DMS 273 (cell line): ENCODE measurements at regions not wholly inside any gene's neighbourhood (a gene's known extent, or its start where the extent isn't known, plus 50 kb on each side); places are given as distances from the start of the nearest gene placed in this dataset.
"Not testable (repeated sequence)": the region's sequence is repeated elsewhere in the genome, so short reads cannot be mapped to it uniquely, and the experiment has no call there.

Experiments used
- DNase-seq: peaks from one replicate; lab custom pipeline; 2025; ENCODE audit not compliant: unreplicated experiment; lab: John Stamatoyannopoulos, UW

DNA sequence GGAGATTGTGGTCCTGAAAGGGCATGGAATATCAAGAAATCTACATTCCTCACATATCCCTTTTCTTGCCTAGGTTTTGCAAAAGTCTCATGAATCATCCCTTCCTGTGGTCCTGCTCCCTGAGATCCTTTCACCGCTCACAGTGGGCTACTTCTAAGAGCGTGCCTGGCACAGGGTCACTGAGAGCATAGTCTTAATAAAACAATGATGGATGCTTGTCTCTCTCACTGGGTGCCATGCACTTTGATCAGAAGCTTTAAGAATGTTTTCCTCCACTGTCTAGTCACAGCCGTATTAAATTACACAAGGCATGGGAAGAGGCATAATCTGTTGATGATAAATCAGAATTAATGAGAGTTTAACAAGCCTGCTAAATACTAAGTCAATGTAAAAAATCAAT, 269.7 kb upstream of the ATP10A start:
- DNase-seq: no peak

DNA sequence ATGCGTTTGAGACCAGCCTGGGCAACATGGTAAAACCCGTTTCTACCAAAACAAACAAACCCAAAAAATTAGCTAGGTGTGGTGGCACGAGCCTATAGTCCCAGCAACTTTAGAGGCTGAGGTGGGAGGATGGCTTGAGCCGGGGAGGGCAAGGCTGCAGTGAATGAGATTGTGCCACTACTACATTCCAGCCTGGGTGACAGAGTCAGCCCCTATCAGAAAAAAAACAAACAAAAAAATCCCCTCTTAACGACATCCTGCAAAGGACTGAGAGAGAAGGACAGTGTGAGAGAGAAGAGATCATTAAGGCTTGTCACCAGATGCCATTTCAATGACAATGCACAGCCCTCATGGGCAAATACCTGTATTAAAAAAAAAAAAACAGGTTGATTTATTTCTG, 266.7 kb upstream of the ATP10A start:
- no peak for DNase-seq

DNA sequence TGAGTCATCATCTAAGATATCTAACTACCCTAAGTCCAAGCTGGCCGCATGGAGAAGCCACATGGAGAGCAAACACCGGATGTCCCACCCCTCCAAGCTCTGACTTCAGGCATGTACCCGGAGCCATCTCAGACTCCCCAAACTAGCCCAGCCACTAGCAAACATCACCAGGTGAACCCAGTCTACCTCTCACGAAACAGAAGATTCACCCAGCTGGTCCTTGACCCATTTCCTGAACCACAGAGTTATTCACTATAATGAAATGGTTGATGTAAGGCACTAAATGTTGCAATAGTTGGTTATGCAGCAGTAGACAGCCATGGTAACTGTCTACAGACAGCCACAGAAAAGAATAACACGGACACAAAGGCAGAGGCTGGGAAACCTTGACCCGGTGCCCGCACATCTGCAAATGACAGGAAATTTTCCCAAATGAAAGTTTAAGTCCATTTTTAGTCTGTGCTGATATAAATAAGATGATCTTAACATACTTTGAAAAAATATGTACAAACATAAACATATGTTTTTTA, 265.5 kb upstream of the ATP10A start:
- no peak for DNase-seq

DNA sequence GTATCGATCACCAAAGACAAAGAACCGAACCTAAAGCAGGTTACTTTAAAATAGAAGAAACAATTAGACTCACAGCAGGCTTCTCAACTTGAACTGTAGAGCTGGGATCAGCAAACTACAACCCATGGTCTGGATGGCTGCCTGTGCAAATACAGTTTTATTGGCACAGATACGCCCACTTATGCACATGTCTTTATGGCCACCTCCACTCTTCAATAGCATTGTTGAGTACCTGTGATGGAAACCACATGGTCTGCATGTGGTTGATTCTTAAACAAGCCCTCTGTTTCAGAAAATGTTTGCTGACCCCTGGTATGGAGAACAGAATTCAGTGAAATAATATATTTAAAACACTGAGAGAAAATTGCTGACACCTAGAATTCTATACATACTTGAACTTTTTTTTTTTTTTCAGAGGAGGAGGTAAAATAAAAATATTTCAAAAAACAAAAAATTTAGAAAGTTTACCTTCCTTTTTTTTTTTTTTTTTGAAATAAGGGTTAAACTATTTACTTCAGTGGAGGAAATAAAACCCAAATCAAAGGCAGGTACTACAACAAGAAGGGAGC, 263.8 kb upstream of the ATP10A start:
- no peak for DNase-seq

DNA sequence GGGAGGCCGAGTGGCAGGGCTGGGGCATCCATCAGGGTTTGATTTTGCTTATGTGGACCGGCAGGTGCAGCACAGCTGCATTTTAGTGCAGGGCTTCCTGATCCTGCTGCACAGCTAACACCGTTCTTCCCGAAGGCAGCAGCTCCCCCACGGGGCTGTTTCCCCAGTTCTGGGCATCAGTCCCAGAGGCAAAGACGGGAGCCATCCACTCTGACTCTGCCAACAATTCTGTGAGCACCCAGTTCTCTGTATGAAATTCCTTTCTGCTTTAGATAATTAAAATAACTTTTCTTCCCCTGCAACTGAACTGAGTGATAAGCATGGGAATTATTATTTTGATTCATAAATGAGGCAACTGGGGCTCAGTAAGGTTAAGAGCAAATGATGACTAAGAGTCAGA, 262.9 kb upstream of the ATP10A start:
- peak; percentile 24 for DNase-seq

DNA sequence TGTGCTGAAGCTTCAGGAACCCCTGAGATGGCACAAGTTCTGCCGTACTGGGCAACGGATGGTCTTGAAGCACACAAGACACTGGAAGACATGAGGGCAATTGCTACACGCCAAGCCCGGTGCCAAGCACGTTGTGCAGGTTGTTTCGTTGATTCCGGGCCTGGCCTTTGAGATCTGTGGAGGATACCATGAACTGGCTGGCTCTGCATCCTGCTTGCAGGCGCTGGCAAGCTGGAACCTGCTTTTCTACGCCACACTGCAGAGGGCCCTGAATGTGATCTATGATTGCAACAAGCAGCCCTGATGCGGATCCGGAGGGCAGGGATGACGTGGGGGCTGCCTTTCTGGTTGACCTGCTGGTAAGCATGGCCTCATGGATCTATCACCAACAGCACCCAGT, 262.5 kb upstream of the ATP10A start:
- no peak for DNase-seq

DNA sequence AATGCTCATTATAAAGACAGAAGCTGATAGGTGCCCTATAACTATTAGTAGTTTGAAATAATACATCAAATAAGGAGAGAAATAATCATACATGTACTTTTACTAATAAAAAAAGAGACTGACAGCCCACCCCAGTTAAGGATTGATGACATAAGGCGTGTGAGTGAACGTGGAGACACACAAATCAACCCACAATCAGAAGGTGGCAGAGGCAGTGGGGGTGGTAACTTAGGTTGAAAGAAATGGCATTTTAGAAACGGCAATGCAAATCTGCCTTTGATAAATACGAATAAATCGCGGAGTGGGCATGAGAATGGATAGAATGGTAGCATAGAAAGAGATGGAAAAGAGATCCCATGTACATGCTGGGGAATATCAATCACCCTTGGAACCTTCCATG, 256.2 kb upstream of the ATP10A start:
- no peak for DNase-seq

DNA sequence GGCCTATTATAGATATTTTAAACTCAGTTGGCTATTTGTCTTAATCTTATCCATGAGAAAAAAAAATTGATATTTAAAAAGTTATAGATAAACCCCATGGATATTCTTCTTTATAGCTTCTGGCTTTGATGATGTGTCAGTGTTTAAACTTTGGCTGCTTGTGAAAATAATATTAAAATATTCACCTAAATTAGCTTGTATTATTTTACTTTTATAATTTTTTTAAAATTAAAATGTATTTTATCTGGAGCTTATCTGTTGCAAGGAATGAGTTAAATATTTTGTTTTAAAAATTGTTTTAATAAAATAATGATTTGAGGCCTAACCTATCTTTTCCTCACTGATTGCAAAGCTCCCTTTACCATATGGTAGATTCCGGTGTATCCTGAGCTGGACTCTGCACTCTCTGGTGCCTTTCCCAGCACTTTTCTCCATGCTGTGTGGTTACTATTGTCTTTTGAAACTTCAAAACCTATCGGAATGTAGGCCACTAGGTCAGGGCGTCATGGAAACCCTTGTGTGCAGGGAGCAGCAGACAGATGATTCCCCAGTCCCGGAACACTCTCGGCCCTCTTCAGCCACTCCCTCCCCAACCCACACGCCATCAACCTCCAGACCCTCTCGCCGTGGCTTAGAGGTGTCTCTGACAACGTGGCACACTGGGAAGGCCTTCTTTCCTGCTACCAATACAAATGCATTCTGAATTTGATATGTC, 252.3 kb upstream of the ATP10A start:
- DNase-seq: no peak

DNA sequence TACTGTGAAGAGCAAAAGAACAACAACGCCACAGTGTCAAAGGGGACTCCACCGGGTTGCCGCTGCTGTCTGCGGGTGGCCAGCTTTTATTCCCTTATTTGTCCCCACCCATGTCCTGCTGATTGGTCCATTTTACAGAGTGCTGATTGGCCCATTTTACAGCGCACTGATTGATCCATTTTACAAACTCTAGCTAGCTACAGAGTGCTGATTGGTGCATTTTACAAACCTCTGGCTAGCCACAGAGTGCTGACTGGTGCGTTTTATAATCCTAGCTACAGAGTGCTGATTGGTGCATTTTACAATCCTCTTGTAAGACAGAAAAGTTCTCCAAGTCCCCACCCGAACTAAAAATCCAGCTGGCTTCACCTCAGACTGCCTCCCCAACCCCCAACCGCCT, 251.0 kb upstream of the ATP10A start:
- not testable (repeated sequence) for DNase-seq

DNA sequence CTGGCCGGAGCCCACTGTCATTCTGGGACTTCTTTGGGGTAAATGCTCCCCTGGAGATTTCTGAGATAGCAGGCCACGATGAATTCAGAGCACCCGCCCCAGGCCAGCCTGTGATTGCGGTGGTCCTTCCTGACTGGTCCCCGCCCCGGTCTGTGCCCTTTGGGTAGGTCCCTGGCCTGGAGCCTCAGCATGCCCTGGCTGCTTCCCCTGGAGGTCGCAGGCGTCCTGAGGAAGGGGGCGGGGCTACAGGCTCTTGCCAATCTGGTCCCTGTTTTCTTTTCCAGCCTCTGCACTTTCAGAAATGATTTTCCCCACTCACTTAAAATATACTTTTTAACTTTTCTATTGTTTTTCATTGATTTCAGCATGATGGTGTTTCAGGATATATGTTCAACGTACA, 250.2 kb upstream of the ATP10A start:
- no peak for DNase-seq

DNA sequence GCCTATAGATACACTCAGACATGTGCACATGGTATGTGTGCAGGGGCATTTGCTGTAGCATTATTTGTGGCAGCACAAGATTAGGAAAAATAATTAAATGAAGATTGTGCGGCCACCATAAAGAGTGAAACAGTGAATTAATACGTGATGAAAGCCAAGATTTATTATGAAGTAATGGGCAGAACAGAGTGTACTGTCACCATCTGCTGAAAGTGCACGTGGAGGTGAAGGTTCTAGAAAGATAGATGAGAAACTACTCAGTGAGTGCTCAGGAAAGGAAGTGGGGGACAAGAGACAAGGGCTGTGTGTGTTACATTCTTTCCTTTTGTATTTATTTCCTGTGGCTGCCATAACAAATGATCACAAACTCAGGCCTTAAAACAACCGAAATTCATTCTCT, 246.1 kb upstream of the ATP10A start:
- DNase-seq: no peak

DNA sequence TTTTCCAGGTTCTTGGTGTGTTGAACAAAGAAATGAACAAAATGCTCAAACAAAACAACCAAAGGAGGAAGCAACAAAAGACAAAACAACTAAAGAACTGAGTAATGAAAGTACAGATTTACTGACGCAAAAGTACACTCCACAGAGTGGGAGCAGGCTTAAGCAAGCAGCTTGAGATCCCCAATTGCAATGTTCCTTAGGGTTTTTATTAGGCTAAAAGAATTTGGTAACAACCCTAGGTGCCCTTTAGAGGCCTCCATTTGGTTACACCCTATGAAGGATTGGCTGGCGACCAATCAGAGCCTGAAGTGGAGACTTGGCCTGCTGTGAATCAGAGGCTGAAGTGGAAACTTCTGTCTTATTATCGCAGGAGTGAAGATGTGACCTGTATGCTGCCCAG, 243.4 kb upstream of the ATP10A start:
- DNase-seq: no peak

DNA sequence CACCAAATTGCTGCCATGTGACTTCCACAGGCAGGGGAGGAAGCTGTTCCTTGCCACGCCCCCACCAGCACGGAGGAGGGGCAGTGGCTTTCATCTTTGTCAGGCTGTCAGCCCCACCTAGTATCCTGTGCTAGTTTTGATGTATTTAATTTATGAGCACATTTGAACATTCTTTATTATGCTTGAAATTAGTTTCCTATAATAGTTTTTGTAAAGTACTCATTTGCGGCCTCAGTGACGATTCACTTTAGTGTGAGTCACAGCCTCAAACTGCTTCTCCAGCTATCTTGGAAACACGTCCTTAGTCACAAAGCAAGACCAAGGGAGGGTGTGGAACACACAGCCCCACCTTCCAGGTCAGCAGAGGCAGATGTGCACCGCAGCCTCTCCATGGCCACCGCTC, 239.9 kb upstream of the ATP10A start:
- DNase-seq: no peak

DNA sequence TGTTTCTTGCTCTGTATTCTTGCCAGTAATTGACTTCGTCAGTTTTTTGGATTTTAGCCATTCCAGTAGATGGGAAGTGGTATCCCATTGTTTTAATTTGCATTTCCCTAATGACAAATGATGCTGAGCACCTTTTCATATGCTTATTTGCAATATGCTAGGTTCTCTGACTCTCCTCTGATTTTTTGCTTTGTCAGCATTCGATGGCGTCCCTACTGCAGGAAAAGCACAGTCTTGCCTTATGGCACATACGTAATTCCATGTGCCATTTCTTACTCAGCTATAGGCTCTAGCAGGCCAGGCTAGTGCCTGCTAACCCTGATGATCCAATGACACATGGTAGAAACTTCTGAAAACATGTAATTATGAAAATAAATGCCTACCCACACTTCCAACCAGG, 239.2 kb upstream of the ATP10A start:
- no peak for DNase-seq

DNA sequence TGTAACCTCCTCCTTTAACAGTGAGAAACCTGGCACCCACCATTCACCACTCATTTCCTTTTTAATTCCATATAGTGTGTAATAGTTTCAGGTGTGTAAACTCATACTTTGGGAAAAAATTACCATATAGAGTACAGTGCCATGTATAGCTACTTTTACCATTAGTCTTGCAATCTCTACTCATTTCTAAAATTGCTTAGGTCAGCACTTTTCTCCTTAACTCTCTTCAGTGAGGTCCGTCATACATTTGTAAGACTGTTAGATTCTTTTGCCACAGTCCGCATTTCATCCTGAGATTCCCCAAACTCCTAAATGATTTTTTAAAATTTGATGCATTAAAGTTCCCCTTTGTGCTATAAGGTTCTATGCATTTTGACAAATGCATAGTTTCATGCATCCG, 238.3 kb upstream of the ATP10A start:
- DNase-seq: no peak

DNA sequence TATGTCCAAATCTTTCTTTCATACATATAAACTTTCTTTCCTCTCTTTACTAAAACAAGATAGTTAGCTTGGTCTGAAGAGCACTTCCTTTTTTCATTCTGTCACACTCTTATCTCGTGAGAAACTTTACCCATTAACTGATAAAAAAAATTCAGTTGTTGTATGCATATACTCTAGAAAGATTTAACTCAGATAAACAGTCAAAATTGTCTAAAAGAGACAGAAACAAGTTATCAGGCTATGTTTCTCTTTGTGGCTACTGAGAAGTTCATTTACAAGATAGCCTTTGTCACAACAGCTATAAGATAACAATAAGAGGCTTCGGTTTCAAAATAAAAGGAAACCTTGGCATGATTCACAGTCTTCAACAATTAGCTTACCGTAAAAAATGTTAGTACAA, 235.7 kb upstream of the ATP10A start:
- DNase-seq: no peak

DNA sequence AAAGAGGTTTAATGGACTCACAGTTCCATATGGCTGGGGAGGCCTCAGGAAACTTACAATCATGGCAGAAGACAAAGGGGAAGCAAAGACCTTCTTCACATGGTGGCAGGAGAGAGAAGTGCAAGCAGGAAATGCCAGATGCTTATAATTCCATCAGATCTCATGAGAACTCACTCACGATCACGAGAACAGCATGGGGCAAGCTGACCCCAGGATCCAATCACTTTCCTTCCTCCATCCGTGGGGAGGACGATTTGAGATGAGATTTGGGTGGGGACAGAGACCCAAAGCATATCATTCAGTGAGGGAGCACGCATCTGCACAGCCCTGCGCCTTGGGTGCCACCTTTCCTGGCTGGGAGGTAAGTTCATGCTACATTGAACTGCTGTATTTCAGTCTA, 234.1 kb upstream of the ATP10A start:
- DNase-seq: no peak

DNA sequence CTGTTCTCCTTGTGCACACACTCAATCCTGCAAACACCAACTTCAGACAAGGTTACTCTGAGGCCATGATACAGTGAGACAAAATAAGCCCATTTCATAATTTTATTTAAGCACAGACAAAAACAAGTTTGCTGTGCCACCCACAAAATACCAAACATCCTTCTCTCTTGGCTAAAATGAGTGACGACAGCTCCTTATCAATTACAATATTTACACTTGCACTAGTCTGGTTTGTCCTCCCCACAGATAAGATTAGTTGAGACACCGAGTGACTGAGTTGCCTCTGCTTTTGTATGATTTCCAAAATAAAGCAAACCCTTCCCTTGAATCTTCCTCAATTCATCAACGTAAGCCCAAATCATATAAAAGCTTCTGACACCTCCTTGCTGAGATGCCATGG, 233.5 kb upstream of the ATP10A start:
- no peak for DNase-seq

DNA sequence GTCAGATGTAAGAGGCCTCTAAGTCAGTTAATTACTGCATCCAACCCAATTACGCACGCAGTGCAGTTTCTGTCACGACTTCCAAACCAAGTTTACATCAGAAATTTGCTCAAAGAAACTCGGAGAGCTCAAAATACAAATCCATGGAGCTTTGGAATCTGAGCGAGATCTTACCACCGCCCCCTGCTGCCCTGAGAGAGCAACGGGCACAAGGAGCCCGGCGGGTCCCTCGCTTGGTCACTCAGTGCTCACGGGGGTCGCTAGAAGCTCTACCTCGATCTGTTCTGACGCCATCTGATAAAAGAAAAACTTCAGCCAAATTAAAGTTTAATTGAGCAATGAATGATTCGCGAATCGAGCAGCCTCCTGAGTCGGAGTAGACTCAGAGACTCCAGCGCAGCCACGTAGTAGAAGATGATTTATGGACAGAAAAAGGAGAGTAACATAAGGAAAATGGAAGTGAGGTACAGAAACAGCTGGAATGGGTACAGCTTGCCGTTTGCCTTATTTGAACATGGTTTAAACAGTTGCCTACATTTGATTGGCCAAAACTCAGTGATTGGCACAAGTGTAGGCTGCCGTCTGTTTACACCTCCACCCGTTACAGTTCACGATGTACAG, 232.7 kb upstream of the ATP10A start:
- DNase-seq: no peak

DNA sequence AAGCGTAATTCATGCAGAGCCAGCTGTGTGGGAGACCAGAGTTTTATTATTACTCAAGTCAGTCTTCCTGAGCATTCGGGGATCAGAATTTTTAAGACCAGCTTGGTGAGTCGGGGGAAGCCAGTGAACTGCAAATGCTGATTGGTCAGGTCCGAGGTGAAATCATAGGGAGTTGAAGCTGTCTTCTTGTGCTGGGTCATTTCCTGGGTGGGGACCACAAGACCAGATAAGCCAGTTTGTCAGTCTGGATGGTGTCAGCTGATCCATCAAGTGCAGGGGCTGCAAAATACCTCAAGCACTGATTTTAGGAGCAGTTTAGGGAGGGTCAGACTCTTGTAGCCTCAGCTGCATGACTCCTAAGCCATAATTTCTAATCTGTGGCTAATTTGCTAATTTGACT, 228.1 kb upstream of the ATP10A start:
- DNase-seq: no peak

DNA sequence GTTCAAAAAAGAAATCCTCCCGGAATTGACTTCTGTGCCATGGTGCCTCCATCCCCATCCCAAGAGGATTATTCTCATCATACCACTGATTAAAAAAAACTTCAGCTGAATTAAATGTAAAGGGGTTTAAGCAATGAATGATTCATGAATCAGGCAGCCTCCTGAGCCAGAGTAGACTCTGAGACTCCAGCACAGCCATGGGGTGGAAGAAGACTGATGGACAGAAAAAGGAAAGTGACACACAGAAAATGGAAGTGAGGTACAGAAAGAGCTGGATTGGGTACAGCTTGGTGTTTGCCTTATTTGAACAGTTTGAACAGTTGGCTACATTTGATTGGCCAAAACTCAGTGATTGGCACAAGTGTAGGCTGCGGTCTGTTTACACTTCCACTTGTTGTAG, 224.8 kb upstream of the ATP10A start:
- no peak for DNase-seq

DNA sequence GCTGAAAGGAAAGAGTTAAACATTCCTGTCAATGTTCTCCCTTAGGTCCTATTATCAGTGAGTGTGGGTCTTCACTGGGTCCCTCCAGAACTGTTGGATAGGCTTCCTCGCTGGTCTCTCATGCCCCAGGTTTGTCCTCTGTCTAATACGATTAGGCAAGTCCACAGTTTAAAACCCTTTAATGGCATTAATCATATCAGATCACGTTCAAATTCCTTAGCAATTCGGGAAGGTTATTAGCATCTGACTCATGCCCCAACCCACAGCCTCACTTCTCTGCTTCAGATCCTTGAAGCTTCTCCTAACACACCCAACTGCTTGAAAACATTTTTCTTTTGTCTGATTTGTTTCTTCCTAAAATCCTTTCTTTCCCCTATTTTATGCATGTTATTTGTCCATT, 224.3 kb upstream of the ATP10A start:
- DNase-seq: no peak

DNA sequence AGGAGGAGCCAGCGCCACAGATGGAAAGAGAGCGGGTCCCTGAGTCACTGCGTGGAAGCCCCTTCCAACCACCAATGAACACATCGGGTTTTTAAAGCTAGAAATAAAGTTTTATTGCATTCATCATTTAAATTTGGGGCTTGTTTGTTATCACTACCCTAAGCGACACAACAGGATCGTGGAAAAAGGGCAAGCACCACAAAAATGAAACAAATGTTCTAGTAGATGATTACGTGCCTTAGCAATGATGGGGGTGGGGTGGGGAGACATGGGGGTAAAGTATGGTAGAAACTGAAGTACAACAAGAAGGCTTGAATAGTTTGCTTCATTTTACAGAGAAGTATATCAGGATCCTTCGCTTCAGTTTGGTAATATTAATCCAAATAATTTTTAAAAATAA, 221.6 kb upstream of the ATP10A start:
- DNase-seq: no peak
